Kidney (tissue), 13 donors: ENCODE measurements at regions not wholly inside any gene's neighbourhood (a gene's known extent, or its start where the extent isn't known, plus 50 kb on each side); places are given as distances from the start of the nearest gene placed in this dataset.

Source experiments
- DNase-seq, 5 donors: peaks; one replicate each; pipeline ENCODE4 v3.0.0-alpha.2; 2013 to 2020
- FAIRE-seq: peaks from 2 replicates; lab custom pipeline; 2012; peaks lifted over from hg19 to GRCh38; lab: Jason Lieb, UNC
- H3K27ac ChIP-seq, 2 donors: one replicate each; pipeline ENCODE4 v1.7.0; 2013; ENCODE audit warnings: low read depth in 2 of 2, low read length in 2 of 2, inconsistent platforms in 1 of 2
- H3K27me3 ChIP-seq: one replicate; pipeline ENCODE4 v1.7.1; 2013; ENCODE audit warnings: low read length, inconsistent platforms; ENCODE audit not compliant: control insufficient read depth, insufficient read depth
- H3K36me3 ChIP-seq, 3 donors: one replicate each; pipeline versions ENCODE4 v1.7.0 to v1.7.1; 2013; ENCODE audit warnings: low read length in 3 of 3, control low read depth in 1 of 3, inconsistent platforms in 1 of 3; ENCODE audit not compliant: insufficient read depth in 3 of 3, control insufficient read depth in 2 of 3
- H3K4me1 ChIP-seq, 3 donors: one replicate each; pipeline versions ENCODE4 v1.7.0 to v1.7.1; 2013; ENCODE audit warnings: low read length in 3 of 3, inconsistent platforms in 1 of 3, low read depth in 1 of 3; ENCODE audit not compliant: control insufficient read depth in 2 of 3, insufficient read depth in 2 of 3
- H3K4me3 ChIP-seq, 3 donors: one replicate each; pipeline versions ENCODE4 v1.7.0 to v1.8.1; 2013; ENCODE audit warnings: low read length in 3 of 3, control low read depth in 1 of 3, inconsistent platforms in 1 of 3
- H3K9ac ChIP-seq, 3 donors: one replicate each; pipeline versions ENCODE4 v1.7.0 to v1.7.1; 2013; ENCODE audit warnings: low read length in 3 of 3, control low read depth in 1 of 3, inconsistent platforms in 1 of 3
- H3K9me3 ChIP-seq, 3 donors: one replicate each; pipeline versions ENCODE4 v1.7.0 to v1.7.1; 2013; ENCODE audit warnings: low read length in 3 of 3, control low read depth in 1 of 3, inconsistent platforms in 1 of 3; ENCODE audit not compliant: control insufficient read depth in 2 of 3, insufficient read depth in 1 of 3
- intact Hi-C: fragments of 100-400 bp; cut with DNase I; formaldehyde crosslinking; loops from one replicate; pipeline ENCODE4 v1.11.1; 2022
- TF ChIP-seq, protein P1 (sequence below): IDR thresholded peaks from 3 replicates; pipeline ENCODE4 v1.5.1; 2012; ENCODE audit warnings: mild to moderate bottlenecking, moderate library complexity, borderline replicate concordance; ENCODE audit not compliant: insufficient read depth; ENCODE audit errors: extremely low read depth
- donor health status: control.
- donor health status: control.
- donor health status: control.
- donor health status: control.
- donor health status: control.
- donor health status: DM: yes; HTN: yes; CAD: no.
- donor health status: Normal renal cell carcinoma (clear cell type).

DNA sequence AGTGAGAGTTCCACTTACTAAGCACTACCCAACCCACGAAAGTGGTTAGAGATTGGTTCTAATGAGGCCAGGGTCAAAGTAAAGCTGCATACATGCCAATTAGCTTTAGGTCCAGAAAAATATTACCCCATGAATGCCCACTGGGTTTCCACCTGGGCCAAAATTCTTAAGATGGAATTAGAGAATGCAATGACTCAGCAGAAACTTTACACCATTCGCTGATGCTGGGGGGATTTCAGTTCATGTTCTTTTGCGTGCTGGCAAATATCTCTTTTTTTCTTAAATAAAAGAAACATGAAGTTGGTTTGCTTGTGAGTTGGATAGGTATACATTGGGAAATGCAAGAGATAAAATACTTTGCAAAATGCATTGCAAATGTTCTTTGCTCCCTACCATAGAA, 715.3 kb upstream of the MIR17HG start:
- H3K4me1 ChIP-seq, result no peaks in the 10 kb centered on the region
- no peak for FAIRE-seq
- H3K9ac ChIP-seq, result no peak overlapping the region
- H3K36me3 ChIP-seq, result no peaks in the 10 kb centered on the region
- H3K27ac ChIP-seq, result no peak overlapping the region
- TF ChIP-seq, protein P1, sequence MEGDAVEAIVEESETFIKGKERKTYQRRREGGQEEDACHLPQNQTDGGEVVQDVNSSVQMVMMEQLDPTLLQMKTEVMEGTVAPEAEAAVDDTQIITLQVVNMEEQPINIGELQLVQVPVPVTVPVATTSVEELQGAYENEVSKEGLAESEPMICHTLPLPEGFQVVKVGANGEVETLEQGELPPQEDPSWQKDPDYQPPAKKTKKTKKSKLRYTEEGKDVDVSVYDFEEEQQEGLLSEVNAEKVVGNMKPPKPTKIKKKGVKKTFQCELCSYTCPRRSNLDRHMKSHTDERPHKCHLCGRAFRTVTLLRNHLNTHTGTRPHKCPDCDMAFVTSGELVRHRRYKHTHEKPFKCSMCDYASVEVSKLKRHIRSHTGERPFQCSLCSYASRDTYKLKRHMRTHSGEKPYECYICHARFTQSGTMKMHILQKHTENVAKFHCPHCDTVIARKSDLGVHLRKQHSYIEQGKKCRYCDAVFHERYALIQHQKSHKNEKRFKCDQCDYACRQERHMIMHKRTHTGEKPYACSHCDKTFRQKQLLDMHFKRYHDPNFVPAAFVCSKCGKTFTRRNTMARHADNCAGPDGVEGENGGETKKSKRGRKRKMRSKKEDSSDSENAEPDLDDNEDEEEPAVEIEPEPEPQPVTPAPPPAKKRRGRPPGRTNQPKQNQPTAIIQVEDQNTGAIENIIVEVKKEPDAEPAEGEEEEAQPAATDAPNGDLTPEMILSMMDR, result no peak
- intact Hi-C loops, result no loop called here
- no peak for DNase-seq
- H3K27me3 ChIP-seq, result no peaks in the 10 kb centered on the region
- no peaks in the 10 kb centered on the region for H3K9me3 ChIP-seq
- H3K4me3 ChIP-seq, result no peak overlapping the region

DNA sequence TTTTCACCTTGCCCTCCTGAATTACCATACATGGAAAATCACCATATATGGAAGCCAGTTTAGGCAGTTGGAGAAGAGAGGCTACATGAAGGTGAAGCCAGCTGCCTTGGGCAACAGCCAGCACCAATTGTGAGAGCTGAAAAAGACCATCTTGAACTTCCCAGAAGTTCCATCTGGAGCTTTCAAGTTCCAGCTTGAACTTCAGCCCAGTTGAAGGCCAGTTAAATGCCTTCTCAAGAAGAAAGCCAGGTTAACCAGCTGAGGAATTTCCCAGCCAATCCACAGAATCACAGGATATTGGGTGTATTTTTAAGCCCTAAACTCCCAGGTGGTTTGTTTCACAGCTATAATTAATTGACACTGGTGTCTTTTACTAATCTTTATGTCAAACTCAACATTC, 713.6 kb upstream of the MIR17HG start:
- no peak for FAIRE-seq

DNA sequence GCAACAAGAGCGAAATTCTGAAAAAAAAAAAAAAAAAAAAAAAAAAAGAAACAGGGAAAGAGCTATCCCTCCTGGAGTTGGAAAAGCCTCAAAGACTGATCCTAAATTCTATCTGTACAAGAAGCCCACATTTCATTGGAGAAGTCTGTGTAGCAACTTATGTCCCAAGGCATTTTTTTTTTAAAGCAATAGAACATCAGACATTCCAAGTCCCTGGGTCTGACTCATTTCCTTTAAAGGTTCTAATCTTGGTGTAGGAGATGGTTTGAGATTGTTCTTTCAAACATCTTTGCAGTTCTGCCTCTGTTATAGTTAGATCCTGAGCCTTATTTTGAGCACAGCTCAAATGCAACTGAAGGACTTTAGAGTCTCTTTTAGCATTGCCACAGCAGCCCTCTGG, 706.5 kb upstream of the MIR17HG start:
- H3K9me3 ChIP-seq, result no peaks in the 10 kb centered on the region
- intact Hi-C loops, result no loop called here
- H3K4me3 ChIP-seq, result no peak overlapping the region
- H3K27ac ChIP-seq, result no peak overlapping the region
- no peaks in the 10 kb centered on the region for H3K36me3 ChIP-seq
- DNase-seq, result no peak
- H3K4me1 ChIP-seq, result no peaks in the 10 kb centered on the region
- no peak for FAIRE-seq
- TF ChIP-seq, protein P1, result no peak
- no peaks in the 10 kb centered on the region for H3K27me3 ChIP-seq
- H3K9ac ChIP-seq, result no peak overlapping the region

More for the DNA sequence above, 713.6 kb upstream of the MIR17HG start:
- Histone ChIP-seq H3K9me3 (no peaks in the 10 kb centered on the region), H3K4me1 (no peaks in the 10 kb centered on the region), H3K27me3 (no peaks in the 10 kb centered on the region), H3K4me3 (no peak overlapping the region), H3K9ac (no peak overlapping the region), H3K36me3 (no peaks in the 10 kb centered on the region), H3K27ac (no peak overlapping the region)
- TF ChIP-seq, protein P1, result no peak
- intact Hi-C loops, result no loop called here
- no peak for DNase-seq

DNA sequence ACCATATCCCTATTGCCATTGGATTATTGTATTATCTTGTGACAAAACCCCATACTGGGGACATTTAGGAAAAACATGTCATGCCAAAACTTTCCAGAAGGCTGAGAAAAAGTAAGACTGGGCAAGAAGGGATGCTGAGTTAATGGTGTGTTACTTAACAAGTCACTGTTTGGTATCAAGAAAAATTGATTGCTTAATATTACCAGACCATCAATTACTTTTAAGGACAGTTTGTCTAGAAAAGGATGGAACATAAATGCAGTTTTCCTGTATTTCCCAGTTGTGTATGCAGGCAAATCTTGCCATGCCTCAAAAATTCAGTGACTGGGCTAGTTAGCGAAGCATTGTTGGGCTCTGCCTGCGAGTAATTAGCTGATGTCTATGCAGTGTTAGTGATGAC, 705.6 kb upstream of the MIR17HG start:
- no peak for FAIRE-seq

More for the DNA sequence above, 705.6 kb upstream of the MIR17HG start:
- Histone ChIP-seq H3K4me3 (no peak overlapping the region), H3K27ac (no peak overlapping the region), H3K9ac (no peak overlapping the region), H3K36me3 (no peaks in the 10 kb centered on the region), H3K4me1 (no peaks in the 10 kb centered on the region), H3K27me3 (no peaks in the 10 kb centered on the region), H3K9me3 (no peaks in the 10 kb centered on the region)
- TF ChIP-seq, protein P1, result no peak
- DNase-seq, result no peak
- intact Hi-C loops, result no loop called here
